SK-N-SH (cell line): ENCODE measurements at regions not wholly inside any gene's neighbourhood (a gene's known extent, or its start where the extent isn't known, plus 50 kb on each side); places are given as distances from the start of the nearest gene placed in this dataset.

Experiments used
- CTCF ChIA-PET: fragments of 300-600, 350-600 bp; formaldehyde crosslinking; extraction: SDS; loops from one replicate; lab custom pipeline; 2021; lab: Yijun Ruan, JAX
- POLR2A ChIA-PET: fragments of 350-600 bp; sonication (Branson Sonifier 250); formaldehyde crosslinking; extraction: SDS; loops from one replicate; lab custom pipeline; 2020; ENCODE audit warnings: antibody characterized with exemption, inconsistent platforms; lab: Yijun Ruan, JAX
- DNase-seq: peaks from one replicate; pipeline ENCODE4 v3.0.0; 2012
- H2AFZ ChIP-seq: fragments of 200-600 bp; sonication (generic); 2 replicates; pipeline ENCODE4 v1.8.1; 2016; ENCODE audit warnings: antibody characterized with exemption, mild to moderate bottlenecking, low read depth
- H3F3A ChIP-seq: fragments of 200-600 bp; sonication (generic); replicated peaks from 2 replicates; pipeline ENCODE3; 2016; ENCODE audit warnings: antibody characterized with exemption, mild to moderate bottlenecking; ENCODE audit not compliant: insufficient read depth
- H3K27ac ChIP-seq, 2 experiments: fragments of 200-500 bp in 1 of 2; fragments of 200-600 bp in 1 of 2; sonication (Bioruptor generic) in 1 of 2; sonication (generic), shearing (Covaris generic) in 1 of 2; 2 replicates each; pipeline versions ENCODE4 v1.5.1 to v1.6.1; 2014 to 2016; ENCODE audit warnings: low read depth in 2 of 2, inconsistent platforms in 1 of 2, low read length in 1 of 2, mild to moderate bottlenecking in 1 of 2, mixed read lengths in 1 of 2
- H3K27me3 ChIP-seq: fragments of 200-600 bp; sonication (generic), shearing (Covaris generic); 2 replicates; pipeline ENCODE4 v1.6.1; 2016; ENCODE audit warnings: mixed run types; ENCODE audit not compliant: insufficient read depth
- H3K36me3 ChIP-seq, 2 experiments: fragments of 200-500 bp in 1 of 2; fragments of 200-600 bp in 1 of 2; sonication (Bioruptor generic) in 1 of 2; sonication (generic) in 1 of 2; replicated peaks in 1 of 2; 2 replicates each; pipeline versions ENCODE3 to v1.5.1; 2014 to 2016; ENCODE audit warnings: low read length in 1 of 2, mild to moderate bottlenecking in 1 of 2; ENCODE audit not compliant: insufficient read depth in 2 of 2, control insufficient read depth in 1 of 2
- H3K4me1 ChIP-seq, 2 experiments: fragments of 200-500 bp in 1 of 2; fragments of 200-600 bp in 1 of 2; sonication (Bioruptor generic) in 1 of 2; sonication (generic), shearing (Covaris generic) in 1 of 2; 2 replicates each; pipeline versions ENCODE4 v1.5.1 to v1.6.1; 2014 to 2016; ENCODE audit warnings: low read depth in 1 of 2, low read length in 1 of 2, mixed run types in 1 of 2; ENCODE audit not compliant: insufficient read depth in 2 of 2, control insufficient read depth in 1 of 2
- H3K4me2 ChIP-seq: fragments of 200-600 bp; sonication (generic), shearing (Covaris generic); 2 replicates; pipeline ENCODE4 v1.6.1; 2017; ENCODE audit warnings: mixed run types
- H3K4me3 ChIP-seq, 2 experiments: fragments of 200-500 bp in 1 of 2; fragments of 200-600 bp in 1 of 2; sonication (Bioruptor generic) in 1 of 2; sonication (generic), shearing (Covaris generic) in 1 of 2; 2 replicates each; pipeline versions ENCODE4 v1.5.1 to v1.8.1; 2014 to 2016; ENCODE audit warnings: low read depth in 2 of 2, inconsistent platforms in 1 of 2, low read length in 1 of 2, mild to moderate bottlenecking in 1 of 2, mixed read lengths in 1 of 2, moderate library complexity in 1 of 2
- H3K79me2 ChIP-seq: fragments of 200-600 bp; sonication (generic); 2 replicates; pipeline ENCODE4 v1.8.1; 2017; ENCODE audit warnings: mild to moderate bottlenecking; ENCODE audit not compliant: insufficient read depth
- H3K9ac ChIP-seq: fragments of 200-600 bp; sonication (generic); 2 replicates; pipeline ENCODE4 v1.6.1; 2017; ENCODE audit warnings: mixed run types
- H3K9me2 ChIP-seq: fragments of 200-600 bp; sonication (generic); 2 replicates; pipeline ENCODE4 v1.6.1; 2017; ENCODE audit warnings: mixed run types
- H3K9me3 ChIP-seq: fragments of 200-600 bp; sonication (generic); 2 replicates; pipeline ENCODE4 v1.6.1; 2017; ENCODE audit warnings: mixed run types, mild to moderate bottlenecking, moderate library complexity
- H4K20me1 ChIP-seq: fragments of 200-600 bp; sonication (generic); 2 replicates; pipeline ENCODE4 v1.6.1; 2017; ENCODE audit warnings: mild to moderate bottlenecking, mixed run types; ENCODE audit not compliant: insufficient read depth
- ELF1 ChIP-seq: IDR thresholded peaks from 2 replicates; pipeline ENCODE4 v1.4.0; 2012
- EZH2phosphoT487 ChIP-seq: fragments of 200-600 bp; sonication (generic); IDR thresholded peaks from 2 replicates; pipeline ENCODE4 v1.6.1; 2017; ENCODE audit warnings: low read depth, mixed run types, mild to moderate bottlenecking, antibody characterized with exemption, moderate library complexity, borderline replicate concordance
- FOSL2 ChIP-seq: IDR thresholded peaks from 2 replicates; pipeline ENCODE4 v1.4.0; 2012; ENCODE audit warnings: low read depth, mild to moderate bottlenecking, moderate library complexity, borderline replicate concordance
- FOXJ3 ChIP-seq: sonication (generic); formaldehyde crosslinking; IDR thresholded peaks from 2 replicates; pipeline ENCODE4 v1.5.1; 2020; ENCODE audit warnings: mild to moderate bottlenecking, missing genetic modification reagents
- GABPA ChIP-seq: IDR thresholded peaks from 2 replicates; pipeline ENCODE4 v1.4.0; 2012; ENCODE audit warnings: low read depth, mild to moderate bottlenecking
- GATA2 ChIP-seq: sonication (generic); formaldehyde crosslinking; IDR thresholded peaks from 2 replicates; pipeline ENCODE4 v1.5.0; 2020; ENCODE audit warnings: mild to moderate bottlenecking, missing genetic modification reagents
- JUND ChIP-seq: IDR thresholded peaks from 2 replicates; pipeline ENCODE4 v1.4.0; 2012
- MXI1 ChIP-seq: IDR thresholded peaks from 2 replicates; pipeline ENCODE4 v1.6.1; 2012; ENCODE audit warnings: mild to moderate bottlenecking, low read depth, low read length, improper control_type of control experiment
- NFIC ChIP-seq: IDR thresholded peaks from 2 replicates; pipeline ENCODE4 v1.4.0; 2012; ENCODE audit warnings: borderline replicate concordance
- RCOR1 ChIP-seq: fragments of 150-350 bp; IDR thresholded peaks from 2 replicates; pipeline ENCODE4 v1.6.1; 2017; ENCODE audit warnings: antibody characterized with exemption, low read length
- RFX5 ChIP-seq: IDR thresholded peaks from 2 replicates; pipeline ENCODE4 v1.6.1; 2012; ENCODE audit warnings: mild to moderate bottlenecking, improper control_type of control experiment, low read length
- SIN3A ChIP-seq: IDR thresholded peaks from 2 replicates; pipeline ENCODE4 v1.6.1; 2012; ENCODE audit warnings: low read depth, mild to moderate bottlenecking, low read length, moderate library complexity, borderline replicate concordance
- SMC3 ChIP-seq: IDR thresholded peaks from 2 replicates; pipeline ENCODE4 v1.6.1; 2012; ENCODE audit warnings: low read depth, low read length, improper control_type of control experiment
- TCF12 ChIP-seq: IDR thresholded peaks from 2 replicates; pipeline ENCODE4 v1.4.0; 2012
- TEAD4 ChIP-seq: IDR thresholded peaks from 2 replicates; pipeline ENCODE4 v1.4.0; 2012; ENCODE audit warnings: mild to moderate bottlenecking, borderline replicate concordance; ENCODE audit not compliant: insufficient read depth
- WGBS: methylation state at CpG from one replicate; pipeline ENCODE4 v1.1.6; 2017; ENCODE audit warnings: low lambda C conversion rate; 5-methylcytosine and 5-hydroxymethylcytosine counted together
- TF ChIP-seq, protein P1 (sequence below): IDR thresholded peaks from 2 replicates; pipeline ENCODE4 v1.6.1; 2012; ENCODE audit warnings: mild to moderate bottlenecking, low read depth, low read length, moderate library complexity
- TF ChIP-seq, protein P2 (sequence below): IDR thresholded peaks from 2 replicates; pipeline ENCODE4 v1.4.0; 2012; ENCODE audit warnings: low read depth
- TF ChIP-seq, protein P3 (sequence below): fragments of 150-350 bp; IDR thresholded peaks from 2 replicates; pipeline ENCODE4 v1.6.1; 2017; ENCODE audit warnings: antibody characterized with exemption, low read length, low read depth, borderline replicate concordance
- TF ChIP-seq, protein P4 (sequence below): fragments of 200-600 bp; sonication (generic); IDR thresholded peaks from 2 replicates; pipeline ENCODE4 v1.6.1; 2017; ENCODE audit warnings: antibody characterized with exemption, mild to moderate bottlenecking, moderate library complexity

DNA sequence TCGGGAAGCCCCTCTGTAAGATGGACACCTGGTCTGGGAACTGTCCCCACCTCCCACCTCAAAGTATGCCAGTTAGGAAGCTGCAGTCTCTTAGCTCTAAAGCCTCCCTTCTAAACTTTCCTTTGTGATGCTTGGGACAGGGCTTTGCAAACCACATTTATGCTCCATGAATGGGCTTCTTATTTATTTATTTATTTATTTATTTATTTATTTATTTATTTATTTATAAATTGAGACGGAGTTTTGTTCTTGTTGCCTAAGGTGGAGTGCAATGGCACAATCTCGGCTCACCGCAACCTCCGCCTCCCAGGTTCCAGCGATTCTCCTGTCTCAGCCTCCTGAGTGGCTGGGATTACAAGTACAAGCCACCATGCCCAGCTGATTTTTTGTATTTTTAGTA is 1009.4 kb downstream of the TYW1 start:
- no peak for TF ChIP-seq TCF12
- TF ChIP-seq JUND: no peak
- no peak for TF ChIP-seq SMC3
- TF ChIP-seq, all 33 proteins: peak for 0
- no peak overlapping the region for H3K9ac ChIP-seq
- ChIA-PET POLR2A (no interaction called here), CTCF (no interaction called here)
- H3K9me3 ChIP-seq: no peaks in the 10 kb centered on the region; the same call in 1 of the 2 replicates
- H3K79me2 ChIP-seq: no peaks in the 10 kb centered on the region
- no peaks in the 10 kb centered on the region for H3K36me3 ChIP-seq
- no peak overlapping the region for H3K4me2 ChIP-seq
- no peak overlapping the region for H2AFZ ChIP-seq
- H3K4me1 ChIP-seq: no peaks in the 10 kb centered on the region
- WGBS: 68% methylated on average over 6 of the region's 6 CpGs
- no peaks in the 10 kb centered on the region for H3K9me2 ChIP-seq
- H3K27ac ChIP-seq: no peak overlapping the region
- H4K20me1 ChIP-seq: no peaks in the 10 kb centered on the region
- no peak overlapping the region for H3K4me3 ChIP-seq
- no peaks in the 10 kb centered on the region for H3K27me3 ChIP-seq
- no peak for DNase-seq
- H3F3A ChIP-seq: no peaks in the 10 kb centered on the region

DNA sequence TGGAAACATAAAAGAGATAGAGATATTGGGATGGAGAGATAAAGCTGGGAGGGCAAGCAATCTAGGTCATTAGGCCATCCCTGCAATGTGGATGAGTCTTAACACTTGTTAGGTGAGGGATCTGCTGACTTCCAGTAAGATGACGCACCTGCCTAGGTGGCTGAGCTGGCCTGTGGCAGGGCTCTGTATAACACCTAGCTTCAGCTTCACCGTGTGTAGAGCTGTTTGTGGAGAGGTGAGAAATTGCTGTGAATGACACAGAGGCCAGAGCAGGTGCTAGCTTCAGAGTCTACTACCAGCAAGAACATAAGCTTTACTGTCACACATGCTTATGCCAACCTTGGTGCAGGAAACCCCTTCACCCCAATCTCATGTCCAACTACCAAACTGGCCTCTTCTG is 1010.0 kb downstream of the TYW1 start:
- Histone ChIP-seq H3K36me3 (no peaks in the 10 kb centered on the region), H3K79me2 (no peaks in the 10 kb centered on the region), H3K9me3 (peaks cover 4% of the 10 kb centered on the region; the same call in 1 of the 2 replicates), H3K9me2 (no peaks in the 10 kb centered on the region; the same call in 1 of the 2 replicates), H3K27me3 (no peaks in the 10 kb centered on the region), H3K4me3 (no peak overlapping the region), H2AFZ (no peak overlapping the region), H3K9ac (no peak overlapping the region), H4K20me1 (no peaks in the 10 kb centered on the region), H3K4me2 (no peak overlapping the region), H3K4me1 (no peaks in the 10 kb centered on the region), H3F3A (no peaks in the 10 kb centered on the region), H3K27ac (no peak overlapping the region)
- TF ChIP-seq ELF1 (no peak), RCOR1 (no peak), SMC3 (no peak), FOSL2 (no peak), MXI1 (no peak), RFX5 (no peak), FOXJ3 (no peak), SIN3A (no peak), NFIC (no peak), EZH2phosphoT487 (no peak), GABPA (no peak), TEAD4 (no peak), GATA2 (CRISPR knock-in tag) (no peak)
- TF ChIP-seq, protein P1, sequence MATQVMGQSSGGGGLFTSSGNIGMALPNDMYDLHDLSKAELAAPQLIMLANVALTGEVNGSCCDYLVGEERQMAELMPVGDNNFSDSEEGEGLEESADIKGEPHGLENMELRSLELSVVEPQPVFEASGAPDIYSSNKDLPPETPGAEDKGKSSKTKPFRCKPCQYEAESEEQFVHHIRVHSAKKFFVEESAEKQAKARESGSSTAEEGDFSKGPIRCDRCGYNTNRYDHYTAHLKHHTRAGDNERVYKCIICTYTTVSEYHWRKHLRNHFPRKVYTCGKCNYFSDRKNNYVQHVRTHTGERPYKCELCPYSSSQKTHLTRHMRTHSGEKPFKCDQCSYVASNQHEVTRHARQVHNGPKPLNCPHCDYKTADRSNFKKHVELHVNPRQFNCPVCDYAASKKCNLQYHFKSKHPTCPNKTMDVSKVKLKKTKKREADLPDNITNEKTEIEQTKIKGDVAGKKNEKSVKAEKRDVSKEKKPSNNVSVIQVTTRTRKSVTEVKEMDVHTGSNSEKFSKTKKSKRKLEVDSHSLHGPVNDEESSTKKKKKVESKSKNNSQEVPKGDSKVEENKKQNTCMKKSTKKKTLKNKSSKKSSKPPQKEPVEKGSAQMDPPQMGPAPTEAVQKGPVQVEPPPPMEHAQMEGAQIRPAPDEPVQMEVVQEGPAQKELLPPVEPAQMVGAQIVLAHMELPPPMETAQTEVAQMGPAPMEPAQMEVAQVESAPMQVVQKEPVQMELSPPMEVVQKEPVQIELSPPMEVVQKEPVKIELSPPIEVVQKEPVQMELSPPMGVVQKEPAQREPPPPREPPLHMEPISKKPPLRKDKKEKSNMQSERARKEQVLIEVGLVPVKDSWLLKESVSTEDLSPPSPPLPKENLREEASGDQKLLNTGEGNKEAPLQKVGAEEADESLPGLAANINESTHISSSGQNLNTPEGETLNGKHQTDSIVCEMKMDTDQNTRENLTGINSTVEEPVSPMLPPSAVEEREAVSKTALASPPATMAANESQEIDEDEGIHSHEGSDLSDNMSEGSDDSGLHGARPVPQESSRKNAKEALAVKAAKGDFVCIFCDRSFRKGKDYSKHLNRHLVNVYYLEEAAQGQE: no peak
- TF ChIP-seq, protein P2, sequence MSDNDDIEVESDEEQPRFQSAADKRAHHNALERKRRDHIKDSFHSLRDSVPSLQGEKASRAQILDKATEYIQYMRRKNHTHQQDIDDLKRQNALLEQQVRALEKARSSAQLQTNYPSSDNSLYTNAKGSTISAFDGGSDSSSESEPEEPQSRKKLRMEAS: no peak
- TF ChIP-seq, protein P3, sequence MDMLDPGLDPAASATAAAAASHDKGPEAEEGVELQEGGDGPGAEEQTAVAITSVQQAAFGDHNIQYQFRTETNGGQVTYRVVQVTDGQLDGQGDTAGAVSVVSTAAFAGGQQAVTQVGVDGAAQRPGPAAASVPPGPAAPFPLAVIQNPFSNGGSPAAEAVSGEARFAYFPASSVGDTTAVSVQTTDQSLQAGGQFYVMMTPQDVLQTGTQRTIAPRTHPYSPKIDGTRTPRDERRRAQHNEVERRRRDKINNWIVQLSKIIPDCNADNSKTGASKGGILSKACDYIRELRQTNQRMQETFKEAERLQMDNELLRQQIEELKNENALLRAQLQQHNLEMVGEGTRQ: no peak
- TF ChIP-seq, protein P4, sequence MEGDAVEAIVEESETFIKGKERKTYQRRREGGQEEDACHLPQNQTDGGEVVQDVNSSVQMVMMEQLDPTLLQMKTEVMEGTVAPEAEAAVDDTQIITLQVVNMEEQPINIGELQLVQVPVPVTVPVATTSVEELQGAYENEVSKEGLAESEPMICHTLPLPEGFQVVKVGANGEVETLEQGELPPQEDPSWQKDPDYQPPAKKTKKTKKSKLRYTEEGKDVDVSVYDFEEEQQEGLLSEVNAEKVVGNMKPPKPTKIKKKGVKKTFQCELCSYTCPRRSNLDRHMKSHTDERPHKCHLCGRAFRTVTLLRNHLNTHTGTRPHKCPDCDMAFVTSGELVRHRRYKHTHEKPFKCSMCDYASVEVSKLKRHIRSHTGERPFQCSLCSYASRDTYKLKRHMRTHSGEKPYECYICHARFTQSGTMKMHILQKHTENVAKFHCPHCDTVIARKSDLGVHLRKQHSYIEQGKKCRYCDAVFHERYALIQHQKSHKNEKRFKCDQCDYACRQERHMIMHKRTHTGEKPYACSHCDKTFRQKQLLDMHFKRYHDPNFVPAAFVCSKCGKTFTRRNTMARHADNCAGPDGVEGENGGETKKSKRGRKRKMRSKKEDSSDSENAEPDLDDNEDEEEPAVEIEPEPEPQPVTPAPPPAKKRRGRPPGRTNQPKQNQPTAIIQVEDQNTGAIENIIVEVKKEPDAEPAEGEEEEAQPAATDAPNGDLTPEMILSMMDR: no peak
- POLR2A ChIA-PET: no interaction called here
- DNase-seq: no peak
- CTCF ChIA-PET: no interaction called here
- 32% methylated on average over 2 of the region's 2 CpGs for WGBS
